ES-I3 (cell line): ENCODE measurements at regions not wholly inside any gene's neighbourhood (a gene's known extent, or its start where the extent isn't known, plus 50 kb on each side); places are given as distances from the start of the nearest gene placed in this dataset.
"Not testable (repeated sequence)": the region's sequence is repeated elsewhere in the genome, so short reads cannot be mapped to it uniquely, and the experiment has no call there.

Experiments
- H3K36me3 ChIP-seq: 2 replicates; pipeline ENCODE4 v1.6.1; 2013; ENCODE audit warnings: mild to moderate bottlenecking, low read length, control low read depth, moderate library complexity; ENCODE audit not compliant: insufficient read depth
- H3K4me1 ChIP-seq: 2 replicates; pipeline ENCODE4 v1.6.1; 2013; ENCODE audit warnings: mild to moderate bottlenecking, control low read depth, low read length; ENCODE audit not compliant: insufficient read depth
- H3K9ac ChIP-seq: 2 replicates; pipeline ENCODE4 v1.6.1; 2013; ENCODE audit warnings: low read depth, mild to moderate bottlenecking, low read length, moderate library complexity
- H3K9me3 ChIP-seq: 2 replicates; pipeline ENCODE4 v1.6.1; 2013; ENCODE audit warnings: mild to moderate bottlenecking, low read length, moderate library complexity; ENCODE audit not compliant: control insufficient read depth, insufficient read depth

DNA sequence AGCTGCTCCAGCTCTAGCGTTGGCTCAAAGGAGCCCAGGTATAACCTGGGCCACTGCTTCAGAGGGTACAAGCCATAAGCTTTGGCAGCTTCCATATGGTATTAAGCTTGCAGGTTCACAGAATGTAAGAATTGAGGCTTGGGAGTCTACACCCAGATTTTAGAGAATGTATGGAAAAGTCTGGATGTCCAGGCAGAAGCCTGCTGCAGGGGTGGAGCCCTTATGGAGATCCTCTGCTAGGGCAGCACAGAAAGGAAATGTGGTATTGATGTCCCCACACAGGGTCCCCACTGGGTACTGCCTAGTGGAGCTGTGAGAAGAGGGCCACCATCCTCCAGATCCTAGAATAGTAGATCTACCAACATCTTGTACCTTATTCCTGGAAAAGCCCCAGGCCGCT lies 626.9 kb downstream of the MAT2B start:
- Histone ChIP-seq H3K36me3 (no peaks in the 10 kb centered on the region), H3K9me3 (peaks cover 33% of the 10 kb centered on the region), H3K4me1 (no peaks in the 10 kb centered on the region), H3K9ac (no peak overlapping the region)

- peaks cover 20% of the 10 kb centered on the region for H3K9me3 ChIP-seq
- no peaks in the 10 kb centered on the region for H3K36me3 ChIP-seq
- no peaks in the 10 kb centered on the region for H3K4me1 ChIP-seq
- H3K9ac ChIP-seq: no peak overlapping the region
These were observed 631.7 kb downstream of the MAT2B start for GRCh38 chr5:164137095-164137494.

- Histone ChIP-seq H3K9ac (no peak overlapping the region), H3K36me3 (no peaks in the 10 kb centered on the region), H3K9me3 (0 out of 2 replicates have a peak, but pooled peaks cover 3% of the 10 kb centered on the region), H3K4me1 (no peaks in the 10 kb centered on the region)
These were observed 634.0 kb downstream of the MAT2B start for GRCh38 chr5:164139423-164139822.

DNA sequence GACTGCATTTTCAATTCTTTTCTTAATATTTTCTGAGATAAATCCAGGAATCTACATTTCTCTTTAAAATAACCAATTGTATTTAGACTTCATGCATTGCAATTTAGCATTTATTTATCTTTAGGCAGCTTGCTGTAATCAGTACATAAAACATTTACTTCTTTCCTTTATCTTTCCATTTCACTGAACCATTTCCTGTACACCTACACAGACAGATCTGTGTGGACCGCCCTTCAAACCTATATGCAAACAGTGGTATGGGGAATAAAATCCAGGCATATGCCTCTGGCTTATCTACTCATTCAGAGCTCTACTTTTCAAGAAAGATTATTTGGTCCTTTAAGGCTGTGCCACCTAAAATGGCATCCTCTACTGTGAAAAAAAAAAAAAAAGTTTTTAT lies 640.0 kb downstream of the MAT2B start:
- no peak overlapping the region for H3K9ac ChIP-seq
- H3K9me3 ChIP-seq: no peaks in the 10 kb centered on the region
- H3K36me3 ChIP-seq: no peaks in the 10 kb centered on the region
- peaks cover 10% of the 10 kb centered on the region; the same call in 1 of the 2 replicates for H3K4me1 ChIP-seq

DNA sequence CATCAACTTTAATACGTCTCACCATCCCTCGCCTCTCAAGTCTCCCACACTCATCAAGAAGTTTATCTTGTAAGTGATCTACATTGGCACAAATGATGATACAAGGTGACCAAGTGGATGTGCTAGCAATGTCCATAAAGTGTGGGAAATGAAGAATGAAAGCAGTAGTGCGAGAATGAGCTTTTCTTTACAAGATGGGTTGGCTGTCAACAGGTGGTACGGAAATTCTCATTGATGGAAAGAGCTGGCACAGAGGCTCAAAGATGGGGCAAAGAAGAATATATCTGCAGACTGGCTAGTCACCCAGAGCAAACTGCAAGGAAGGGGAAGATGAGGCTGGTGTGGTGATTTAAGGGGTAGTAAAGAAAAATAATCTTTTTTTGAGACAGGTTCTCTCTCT lies 640.8 kb downstream of the MAT2B start:
- Histone ChIP-seq H3K9ac (no peak overlapping the region), H3K4me1 (peaks cover 10% of the 10 kb centered on the region; the same call in 1 of the 2 replicates), H3K9me3 (no peaks in the 10 kb centered on the region), H3K36me3 (no peaks in the 10 kb centered on the region)

DNA sequence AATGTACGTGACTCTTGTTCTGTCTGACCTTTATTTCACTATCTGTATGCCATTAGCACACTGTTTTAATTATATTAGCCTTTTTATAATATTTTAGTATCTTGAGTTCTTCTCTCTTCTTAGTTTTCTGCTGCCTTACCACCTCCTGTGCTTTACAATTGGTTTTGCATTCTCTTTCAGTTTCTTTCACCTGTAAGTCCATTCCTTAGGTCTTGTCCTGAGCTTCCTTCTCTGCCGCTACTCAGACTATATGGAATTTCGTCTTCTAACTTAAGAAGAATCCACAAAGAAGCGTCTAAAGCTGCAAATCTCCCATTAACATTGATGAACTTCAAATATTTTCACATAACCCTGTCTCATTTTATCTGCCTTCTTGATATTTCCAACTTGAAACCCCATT lies 642.9 kb downstream of the MAT2B start:
- Histone ChIP-seq H3K36me3 (no peaks in the 10 kb centered on the region), H3K9ac (no peak overlapping the region), H3K4me1 (peaks cover 10% of the 10 kb centered on the region; the same call in 1 of the 2 replicates), H3K9me3 (no peaks in the 10 kb centered on the region)

- not testable (repeated sequence) for H3K9ac ChIP-seq, H3K36me3 ChIP-seq, H3K4me1 ChIP-seq, H3K9me3 ChIP-seq
These were observed 647.1 kb downstream of the MAT2B start for GRCh38 chr5:164152539-164152938.

DNA sequence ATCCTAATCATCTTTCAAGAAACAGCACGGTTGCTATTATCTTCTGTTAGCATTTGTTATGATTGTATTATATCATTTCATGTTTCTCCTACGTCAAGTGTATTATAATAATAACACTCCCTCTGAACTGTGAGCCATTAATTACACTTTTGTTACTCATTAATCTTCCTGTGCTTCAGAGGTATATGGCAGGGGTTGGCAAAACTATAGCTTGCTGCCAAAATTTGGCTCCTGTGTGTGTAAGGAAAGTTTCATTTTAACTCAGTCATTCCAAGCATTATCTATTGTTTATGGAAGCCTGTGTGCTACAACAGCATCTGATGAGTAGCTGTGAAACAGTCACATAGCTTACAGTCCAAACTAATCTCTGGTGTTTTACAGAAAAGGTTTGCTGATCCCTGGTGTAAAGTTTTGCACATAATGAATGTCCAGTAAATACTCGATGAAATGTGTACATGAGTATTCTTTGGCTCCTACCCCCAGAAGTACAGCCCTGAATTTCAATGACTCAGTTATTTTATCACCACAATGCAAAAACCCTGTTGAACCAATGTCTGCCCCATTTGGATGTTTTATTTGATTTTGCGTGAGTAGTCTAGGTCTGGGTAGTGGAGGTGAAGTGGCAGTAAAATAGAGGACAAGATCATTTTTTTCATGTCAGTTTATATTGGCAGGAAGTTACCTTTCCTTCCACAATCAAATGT lies 648.2 kb downstream of the MAT2B start:
- Histone ChIP-seq H3K9me3 (no peaks in the 10 kb centered on the region), H3K4me1 (no peaks in the 10 kb centered on the region; the same call in 1 of the 2 replicates), H3K9ac (no peak overlapping the region), H3K36me3 (no peaks in the 10 kb centered on the region)

DNA sequence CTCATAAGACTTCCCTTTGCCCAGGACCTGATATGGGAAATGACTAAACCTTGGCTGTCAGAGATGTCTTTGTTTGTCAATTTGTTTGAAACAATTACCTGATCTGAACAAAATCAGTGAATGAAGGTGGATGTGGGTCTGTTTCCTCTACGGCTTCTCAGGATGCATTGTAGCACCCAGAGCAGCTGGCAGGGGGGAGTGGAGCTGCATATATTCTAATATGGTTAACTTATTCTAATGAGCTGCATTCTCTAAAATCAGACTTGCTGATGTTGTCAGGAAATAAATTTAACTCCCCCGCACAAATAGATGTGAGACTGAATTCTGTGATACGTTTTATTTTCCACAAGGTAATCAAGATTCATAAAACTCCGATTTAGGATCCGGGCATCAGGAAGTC lies 665.4 kb downstream of the MAT2B start:
- Histone ChIP-seq H3K36me3 (no peaks in the 10 kb centered on the region), H3K9me3 (no peaks in the 10 kb centered on the region), H3K4me1 (no peaks in the 10 kb centered on the region), H3K9ac (no peak overlapping the region)

DNA sequence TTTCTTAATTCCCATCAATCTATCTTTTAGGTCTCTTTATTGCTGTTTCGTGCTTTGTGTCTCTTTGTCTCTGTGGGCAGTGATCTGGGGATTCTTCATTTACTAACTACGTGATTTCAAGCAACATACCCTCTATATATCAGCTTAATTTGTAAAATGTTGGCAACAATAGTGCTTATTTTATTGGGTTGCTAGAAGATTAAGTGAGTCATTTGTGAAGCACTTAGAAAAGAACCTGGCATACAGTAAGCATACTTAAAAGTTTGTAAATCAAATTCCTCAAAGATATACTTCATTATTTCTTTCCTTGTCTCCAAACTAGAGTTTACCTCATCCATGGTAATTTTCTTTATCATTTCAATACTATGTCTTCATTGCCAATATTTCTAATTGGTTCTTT lies 669.7 kb downstream of the MAT2B start:
- Histone ChIP-seq H3K4me1 (no peaks in the 10 kb centered on the region), H3K36me3 (no peaks in the 10 kb centered on the region), H3K9ac (no peak overlapping the region), H3K9me3 (no peaks in the 10 kb centered on the region)

DNA sequence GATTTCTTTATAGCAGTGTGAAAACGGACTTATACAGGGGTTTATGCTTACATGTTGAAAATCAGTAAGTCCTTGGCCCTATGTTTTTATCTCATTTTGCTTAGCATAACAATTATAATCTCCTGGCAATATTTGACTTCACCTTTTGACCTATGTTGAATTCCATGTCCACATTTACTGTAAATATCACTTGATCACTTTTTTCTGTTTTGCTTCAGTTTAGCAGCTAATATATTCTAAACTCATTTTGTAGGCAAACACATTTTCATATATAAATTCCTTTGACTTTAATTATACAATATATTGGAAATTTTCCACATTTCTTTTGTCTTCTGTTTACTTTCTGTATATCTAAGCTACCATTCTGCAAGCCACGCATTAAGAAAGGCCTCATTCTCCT lies 674.0 kb downstream of the MAT2B start:
- Histone ChIP-seq H3K9me3 (no peaks in the 10 kb centered on the region), H3K36me3 (no peaks in the 10 kb centered on the region), H3K4me1 (0 out of 2 replicates have a peak, but pooled peaks cover 6% of the 10 kb centered on the region), H3K9ac (no peak overlapping the region)

GRCh38 chr5:164181604-164182003 lies 676.2 kb downstream of the MAT2B start:
- Histone ChIP-seq H3K36me3 (no peaks in the 10 kb centered on the region), H3K9ac (no peak overlapping the region), H3K9me3 (no peaks in the 10 kb centered on the region), H3K4me1 (0 out of 2 replicates have a peak, but pooled peaks cover 6% of the 10 kb centered on the region)

- peaks cover 20% of the 10 kb centered on the region for H3K4me1 ChIP-seq
- H3K9ac ChIP-seq: no peak overlapping the region
- H3K9me3 ChIP-seq: no peaks in the 10 kb centered on the region
- H3K36me3 ChIP-seq: no peaks in the 10 kb centered on the region
These were observed 678.7 kb downstream of the MAT2B start for GRCh38 chr5:164184158-164184557.

- H3K9ac ChIP-seq: no peak overlapping the region
- H3K9me3 ChIP-seq: no peaks in the 10 kb centered on the region
- H3K4me1 ChIP-seq: peaks cover 22% of the 10 kb centered on the region
- no peaks in the 10 kb centered on the region for H3K36me3 ChIP-seq
These were observed 679.6 kb downstream of the MAT2B start for GRCh38 chr5:164185000-164185399.

- H3K9me3 ChIP-seq: no peaks in the 10 kb centered on the region
- H3K9ac ChIP-seq: no peak overlapping the region
- H3K36me3 ChIP-seq: no peaks in the 10 kb centered on the region
- peaks cover 22% of the 10 kb centered on the region for H3K4me1 ChIP-seq
These were observed 681.1 kb downstream of the MAT2B start for GRCh38 chr5:164186550-164186949.
